Heart left ventricle (tissue), 13 donors: ENCODE measurements at regions not wholly inside any gene's neighbourhood (a gene's known extent, or its start where the extent isn't known, plus 50 kb on each side); places are given as distances from the start of the nearest gene placed in this dataset.

ENCODE experiments used
- CTCF ChIP-seq, 12 donors: fragments of 200-600 bp; sonication (generic) in 4 of 12; IDR thresholded peaks; one replicate each; pipeline versions ENCODE4 v1.5.0 to v1.8.0; 2018 to 2022; ENCODE audit warnings: antibody characterized with exemption in 12 of 12, mild to moderate bottlenecking in 5 of 12
- POLR2A ChIP-seq, 2 donors: fragments of 450-650 bp; IDR thresholded peaks; one replicate each; pipeline ENCODE4 v1.6.1; 2017; ENCODE audit warnings: antibody characterized with exemption in 2 of 2, mild to moderate bottlenecking in 2 of 2, moderate library complexity in 2 of 2
- donor health status: ischemic (EF 13 %, LVEDD 7.1; RV severe dilation, severe dysfunction).
- donor health status: DM: no; HTN: yes; CAD: no.
- donor health status: DM: no; HTN: no; CAD: no.
- donor health status: ischemic (EF 25% LVEDD 6.9; RV normal size, moderate dysfunction).
- donor health status: ischemic (EF 25% LVEDD 5.7; RV mildly dilated, moderate dysfunction).
- donor health status: ischemic (EF 35%, LVEDD 5.7; RV mildly dilated, moderate dysfunction).
- donor health status: nonischemic (EF 11% LVEDD 7.7; RV severe dilation, severe dysfunction).
- donor health status: DM: yes; HTN: yes; CAD: no.
- donor health status: PGD.
- donor health status: ischemic (EF 29% LVEDD 5.4; RV normal size, mild dysfunction).
- donor health status: nonischemic (EF 23%, LVEDD 6.1; RV moderate dilation, normal function).

GRCh38 chr6:115004982-115005381 is 662.2 kb upstream of the HS3ST5 start:
- TF ChIP-seq CTCF (IDR thresholded peaks at IDR 0.05) (no peak), POLR2A (IDR thresholded peaks at IDR 0.05) (no peak)
